ENCODE measurements at regions not wholly inside any gene's neighbourhood (a gene's known extent, or its start where the extent isn't known, plus 50 kb on each side); places are given as distances from the start of the nearest gene placed in this dataset.

GRCh38 chrX:130552444-130553073 lies 150.8 kb downstream of the RBMX2 start:
- TF ChIP-seq CTCF (IDR thresholded peaks at IDR 0.05) (no peak), POLR2AphosphoS5 (IDR thresholded peaks at IDR 0.05) (no peak), POLR2A (IDR thresholded peaks at IDR 0.05) (no peak)

All from prostate gland (tissue), 2 donors.